ENCODE measurements at regions not wholly inside any gene's neighbourhood (a gene's known extent, or its start where the extent isn't known, plus 50 kb on each side); places are given as distances from the start of the nearest gene placed in this dataset.

- H3K4me2 ChIP-seq (ENCODE audit: low read length): no peak overlapping the region
- no peaks in the 10 kb centered on the region for H3K4me1 ChIP-seq (ENCODE audit: control insufficient read depth, low read length)
- H3K36me3 ChIP-seq (ENCODE audit: control insufficient read depth, low read length): no peaks in the 10 kb centered on the region
- no peaks in the 10 kb centered on the region for H3K9me3 ChIP-seq (ENCODE audit: control insufficient read depth, insufficient read depth, low read length)
- H3F3A ChIP-seq (ENCODE audit: control insufficient read depth, insufficient read depth): no peaks in the 10 kb centered on the region
- TF ChIP-seq EZH2phosphoT487 (IDR thresholded peaks at IDR 0.05; ENCODE audit: borderline replicate concordance, low read length) (no peak), CTCF (IDR thresholded peaks at IDR 0.05; ENCODE audit: low read depth, low read length, poor library complexity, severe bottlenecking) (no peak)
- no peak overlapping the region for H3K4me3 ChIP-seq (ENCODE audit: low read length)
- no peaks in the 10 kb centered on the region for H3K27me3 ChIP-seq (ENCODE audit: control insufficient read depth, low read length)
- H4K20me1 ChIP-seq (ENCODE audit: control insufficient read depth, insufficient read depth, low read depth, low read length): no peaks in the 10 kb centered on the region
- H3K27ac ChIP-seq (ENCODE audit: low read depth, low read length): no peak overlapping the region
- no peaks in the 10 kb centered on the region for H3K9me2 ChIP-seq (replicated peaks; ENCODE audit: control insufficient read depth, low read length)
- no peaks in the 10 kb centered on the region for H3K79me2 ChIP-seq (ENCODE audit: control insufficient read depth, low read length)
Measured at GRCh38 chr12:87661786-87662377, 367.3 kb downstream of the C12orf50 start.

GRCh38 chr12:87660987-87661774 is 368.0 kb downstream of the C12orf50 start:
- no peaks in the 10 kb centered on the region for H3K36me3 ChIP-seq (ENCODE audit: control insufficient read depth, low read length)
- no peaks in the 10 kb centered on the region for H3K9me2 ChIP-seq (replicated peaks; ENCODE audit: control insufficient read depth, low read length)
- TF ChIP-seq EZH2phosphoT487 (IDR thresholded peaks at IDR 0.05; ENCODE audit: borderline replicate concordance, low read length) (no peak), CTCF (IDR thresholded peaks at IDR 0.05; ENCODE audit: low read depth, low read length, poor library complexity, severe bottlenecking) (no peak)
- H3K4me3 ChIP-seq (ENCODE audit: low read length): no peak overlapping the region
- no peak overlapping the region for H3K27ac ChIP-seq (ENCODE audit: low read depth, low read length)
- no peaks in the 10 kb centered on the region for H3K27me3 ChIP-seq (ENCODE audit: control insufficient read depth, low read length)
- H3F3A ChIP-seq (ENCODE audit: control insufficient read depth, insufficient read depth): no peaks in the 10 kb centered on the region
- H3K4me1 ChIP-seq (ENCODE audit: control insufficient read depth, low read length): no peaks in the 10 kb centered on the region
- H3K4me2 ChIP-seq (ENCODE audit: low read length): no peak overlapping the region
- H3K9me3 ChIP-seq (ENCODE audit: control insufficient read depth, insufficient read depth, low read length): no peaks in the 10 kb centered on the region
- no peaks in the 10 kb centered on the region for H4K20me1 ChIP-seq (ENCODE audit: control insufficient read depth, insufficient read depth, low read depth, low read length)
- H3K79me2 ChIP-seq (ENCODE audit: control insufficient read depth, low read length): no peaks in the 10 kb centered on the region

GRCh38 chr12:87660291-87660690 is 368.9 kb downstream of the C12orf50 start:
- H3K4me1 ChIP-seq (ENCODE audit: control insufficient read depth, low read length): no peaks in the 10 kb centered on the region
- H3K27me3 ChIP-seq (ENCODE audit: control insufficient read depth, low read length): no peaks in the 10 kb centered on the region
- H3K79me2 ChIP-seq (ENCODE audit: control insufficient read depth, low read length): no peaks in the 10 kb centered on the region
- no peak overlapping the region for H3K4me2 ChIP-seq (ENCODE audit: low read length)
- no peaks in the 10 kb centered on the region for H3K9me3 ChIP-seq (ENCODE audit: control insufficient read depth, insufficient read depth, low read length)
- TF ChIP-seq EZH2phosphoT487 (IDR thresholded peaks at IDR 0.05; ENCODE audit: borderline replicate concordance, low read length) (no peak), CTCF (IDR thresholded peaks at IDR 0.05; ENCODE audit: low read depth, low read length, poor library complexity, severe bottlenecking) (no peak)
- no peaks in the 10 kb centered on the region for H4K20me1 ChIP-seq (ENCODE audit: control insufficient read depth, insufficient read depth, low read depth, low read length)
- no peaks in the 10 kb centered on the region for H3K9me2 ChIP-seq (replicated peaks; ENCODE audit: control insufficient read depth, low read length)
- no peak overlapping the region for H3K4me3 ChIP-seq (ENCODE audit: low read length)
- H3K36me3 ChIP-seq (ENCODE audit: control insufficient read depth, low read length): no peaks in the 10 kb centered on the region
- no peak overlapping the region for H3K27ac ChIP-seq (ENCODE audit: low read depth, low read length)
- no peaks in the 10 kb centered on the region for H3F3A ChIP-seq (ENCODE audit: control insufficient read depth, insufficient read depth)

Data from DOHH2 (cell line).